ENCODE measurements at regions not wholly inside any gene's neighbourhood (a gene's known extent, or its start where the extent isn't known, plus 50 kb on each side); places are given as distances from the start of the nearest gene placed in this dataset.

DNA sequence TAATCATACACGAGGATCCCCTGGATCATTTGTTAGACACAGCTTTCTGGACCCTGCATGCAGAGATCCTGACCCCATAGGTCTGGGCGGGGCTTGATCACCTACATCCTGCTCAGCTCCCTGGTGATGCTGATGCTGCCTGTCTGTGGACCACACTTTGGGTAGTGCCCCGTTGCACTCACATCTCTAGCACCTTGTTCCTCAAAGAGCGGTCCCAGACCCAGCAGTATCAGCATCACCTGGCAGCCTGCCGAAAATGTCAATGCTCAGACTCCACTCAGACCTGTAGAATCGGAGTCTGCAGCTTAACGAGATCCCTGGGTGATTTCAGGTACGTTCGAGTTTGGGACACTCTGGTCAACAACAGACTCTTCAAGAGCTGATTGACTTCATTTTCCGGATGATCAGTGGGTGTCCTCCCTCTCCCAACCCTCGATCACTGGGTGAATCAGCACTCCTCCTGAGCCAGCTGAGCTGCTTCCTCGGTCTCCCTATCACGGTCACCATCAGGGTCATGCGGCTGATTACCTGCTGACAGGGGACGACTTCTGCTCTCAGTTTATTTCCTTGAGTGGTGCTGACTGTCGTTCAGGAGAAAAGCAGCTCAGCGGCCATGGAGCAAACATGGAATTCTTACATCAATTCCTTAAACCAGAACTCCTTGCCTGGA is 150.6 kb upstream of the RAB12 start:
- ATAC-seq (no peak), DNase-seq (no peak)
- intact Hi-C loops (cut with DNase I, micrococcal nuclease), result no loop called here

DNA sequence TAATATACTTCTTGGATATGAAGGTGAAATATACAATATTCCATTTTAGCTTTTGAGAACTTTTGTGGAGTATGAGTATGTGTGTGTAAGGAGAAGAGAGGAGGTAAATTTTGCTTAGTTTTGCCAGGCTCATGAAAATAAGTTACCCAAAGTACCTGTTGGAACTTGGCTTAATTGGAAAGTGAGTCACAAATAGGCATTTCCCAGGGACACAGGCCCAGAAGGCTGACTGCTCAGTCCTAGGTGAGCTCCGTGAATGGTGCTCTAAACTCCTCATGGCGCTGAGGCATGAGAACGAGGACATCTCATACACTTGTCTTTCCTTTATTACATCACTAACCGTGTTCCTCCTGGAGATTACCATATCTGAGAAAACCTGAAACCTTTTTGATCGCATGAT is 148.5 kb upstream of the RAB12 start:
- intact Hi-C loops (cut with DNase I, micrococcal nuclease), result no loop called here
- DNase-seq (no peak), ATAC-seq (no peak)

DNA sequence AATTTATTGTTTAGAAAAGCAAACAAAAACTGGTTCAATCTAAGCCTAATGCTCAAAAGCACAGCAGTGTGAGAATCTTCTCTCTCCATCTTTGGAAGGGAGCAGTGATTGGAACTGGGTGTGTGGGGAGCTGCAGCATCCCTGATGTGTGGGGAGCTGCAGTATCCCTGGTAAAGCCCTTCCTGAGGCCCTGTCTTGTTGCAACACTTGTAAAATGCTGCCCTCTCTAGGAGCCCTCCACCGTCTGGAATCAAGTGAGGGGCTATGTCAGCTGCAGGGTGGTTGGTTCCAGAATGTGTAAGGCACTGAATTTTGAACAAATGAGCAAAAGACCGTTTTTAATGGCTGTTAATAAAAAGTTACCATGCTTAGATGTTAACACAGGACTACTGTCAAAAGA is 147.7 kb upstream of the RAB12 start:
- intact Hi-C loops (cut with DNase I, micrococcal nuclease), result no loop called here
- DNase-seq, result no peak
- no peak for ATAC-seq

DNA sequence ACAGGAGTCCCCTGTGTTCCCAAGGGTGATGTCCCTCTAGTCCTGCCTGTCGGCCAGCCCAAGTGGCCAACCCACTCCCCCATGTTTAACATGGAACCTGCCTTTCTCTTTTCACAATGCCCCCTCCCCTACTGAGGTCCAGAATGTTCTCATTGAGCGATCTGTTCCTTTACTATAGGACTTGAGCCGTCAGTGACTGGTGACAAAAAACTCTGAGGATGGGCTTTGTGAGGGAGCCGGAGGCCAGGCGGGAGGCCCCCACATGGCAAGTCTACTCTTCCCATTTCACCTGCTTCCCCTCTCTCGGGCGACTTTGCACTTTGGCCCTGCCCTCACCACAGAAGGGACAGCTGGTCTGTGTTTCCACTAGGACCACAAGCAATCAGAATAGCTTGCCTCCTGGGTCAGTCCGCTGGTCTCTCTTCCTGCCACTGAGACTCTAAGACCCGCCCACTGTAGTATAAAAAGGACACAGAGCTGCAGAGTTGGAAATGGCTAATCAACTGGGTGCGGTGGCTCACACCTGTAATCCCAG is 146.5 kb upstream of the RAB12 start:
- intact Hi-C loops (cut with DNase I, micrococcal nuclease), result no loop called here
- DNase-seq (no peak), ATAC-seq (no peak)

DNA sequence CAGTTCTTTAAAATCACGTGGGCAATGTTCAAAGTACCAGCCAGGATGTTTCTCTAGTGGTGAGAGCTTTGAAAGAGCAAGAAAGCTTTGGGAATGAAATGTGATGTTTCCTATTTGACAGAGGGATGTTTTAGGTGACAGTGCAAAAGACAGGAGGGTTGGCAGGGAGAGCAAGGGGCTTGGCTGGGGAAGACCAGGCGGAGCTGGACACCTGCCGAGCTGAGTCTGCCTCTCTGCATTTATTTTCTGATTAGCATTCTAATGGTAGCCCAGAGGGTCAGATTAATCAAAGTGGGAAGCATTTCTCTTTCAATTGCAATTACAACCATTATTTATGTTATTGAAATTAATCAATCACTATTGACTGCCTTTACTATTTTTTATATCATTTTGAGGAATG is 145.4 kb upstream of the RAB12 start:
- ATAC-seq, result no peak
- intact Hi-C loops (cut with DNase I, micrococcal nuclease), result no loop called here
- DNase-seq, result no peak

DNA sequence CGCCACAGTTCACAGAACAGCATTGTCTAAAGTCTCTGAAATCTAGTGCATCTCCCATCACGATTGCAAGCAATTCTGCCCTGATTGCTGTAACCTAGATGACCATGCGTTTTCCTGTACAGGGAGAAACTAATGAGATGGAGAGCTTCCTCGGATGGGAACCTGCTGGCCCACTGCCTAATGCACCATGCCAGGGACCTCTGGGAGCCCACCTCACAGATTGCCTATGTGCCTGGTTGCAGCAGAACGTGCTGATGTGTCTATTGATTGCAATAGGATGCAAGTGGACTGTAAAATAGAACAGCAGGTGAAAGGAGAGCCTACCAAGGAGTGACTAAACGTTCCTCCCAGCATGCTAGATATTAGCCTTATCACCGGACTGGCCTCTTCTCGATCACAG is 141.0 kb upstream of the RAB12 start:
- intact Hi-C loops (cut with DNase I, micrococcal nuclease), result no loop called here
- ATAC-seq, result no peak
- no peak for DNase-seq

DNA sequence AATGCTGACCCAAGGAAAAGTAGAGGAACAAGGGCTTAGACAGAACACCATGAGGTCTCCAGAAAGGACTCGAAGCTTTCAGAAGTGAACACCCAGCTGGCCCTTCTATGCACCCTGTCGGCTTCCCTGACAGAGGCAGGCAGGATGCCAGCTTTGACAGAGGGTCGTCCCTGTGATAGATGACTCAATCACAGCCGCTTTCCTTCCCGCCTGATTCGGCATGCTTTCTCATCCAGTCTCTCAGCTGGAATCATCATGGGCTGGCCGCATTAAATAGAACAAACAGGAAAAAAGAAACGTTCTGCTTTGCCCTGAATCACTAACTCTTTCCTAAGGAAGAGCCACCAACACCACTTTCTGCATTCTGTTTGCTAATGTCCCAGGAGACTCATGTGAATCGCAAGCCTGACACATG is 140.3 kb upstream of the RAB12 start:
- no peak for DNase-seq
- intact Hi-C loops (cut with DNase I, micrococcal nuclease), result no loop called here
- no peak for ATAC-seq

DNA sequence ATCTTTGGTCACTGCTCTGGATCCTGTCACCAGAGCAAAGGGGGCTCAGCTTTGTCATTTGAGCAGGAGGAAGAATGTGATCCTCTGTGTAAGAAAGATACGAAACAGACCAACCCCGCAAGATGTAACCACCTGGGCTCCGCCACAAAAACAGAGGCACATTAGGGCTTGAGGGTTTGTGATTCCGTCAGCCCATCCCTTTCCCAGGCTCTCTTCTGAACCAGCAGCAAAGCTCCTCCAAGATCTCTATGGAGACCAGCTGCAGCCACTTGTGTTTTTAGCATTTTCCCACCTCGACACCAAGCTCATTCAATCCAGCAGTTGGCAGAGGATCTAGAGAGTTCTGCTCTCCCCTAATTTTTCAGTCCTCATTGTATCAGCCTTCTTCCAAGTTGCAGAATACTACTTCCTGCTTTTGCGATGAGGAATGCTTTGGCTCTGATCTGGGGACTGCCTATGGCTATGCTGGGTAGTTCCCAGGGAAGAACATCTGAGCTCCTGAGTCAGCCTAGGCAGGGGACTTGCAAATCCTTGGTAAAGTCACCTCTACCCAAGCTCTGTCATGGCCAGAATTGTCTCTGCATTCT is 139.6 kb upstream of the RAB12 start:
- intact Hi-C loops (cut with DNase I, micrococcal nuclease), result no loop called here
- ATAC-seq (no peak), DNase-seq (no peak)

DNA sequence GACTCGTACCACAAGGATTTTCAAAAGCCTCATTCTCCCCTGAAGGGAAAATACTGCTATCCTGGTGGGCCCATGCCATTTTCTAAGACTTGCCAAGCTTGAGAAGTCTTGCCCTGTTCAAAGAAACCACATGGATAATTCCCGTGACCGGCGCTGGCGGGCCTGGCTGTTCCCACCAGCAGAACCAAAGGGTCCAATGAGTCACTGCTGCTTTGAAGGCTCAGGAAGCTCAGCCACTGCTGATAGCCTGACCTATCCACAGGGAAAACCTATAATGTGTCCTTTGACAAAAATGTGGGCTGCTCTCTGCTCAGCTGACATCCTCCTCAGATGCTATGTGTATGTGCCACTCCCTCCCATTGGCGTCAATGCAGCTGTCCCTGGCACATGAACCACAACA is 137.9 kb upstream of the RAB12 start:
- DNase-seq (no peak), ATAC-seq (no peak)
- intact Hi-C loops (cut with DNase I, micrococcal nuclease), result no loop called here

DNA sequence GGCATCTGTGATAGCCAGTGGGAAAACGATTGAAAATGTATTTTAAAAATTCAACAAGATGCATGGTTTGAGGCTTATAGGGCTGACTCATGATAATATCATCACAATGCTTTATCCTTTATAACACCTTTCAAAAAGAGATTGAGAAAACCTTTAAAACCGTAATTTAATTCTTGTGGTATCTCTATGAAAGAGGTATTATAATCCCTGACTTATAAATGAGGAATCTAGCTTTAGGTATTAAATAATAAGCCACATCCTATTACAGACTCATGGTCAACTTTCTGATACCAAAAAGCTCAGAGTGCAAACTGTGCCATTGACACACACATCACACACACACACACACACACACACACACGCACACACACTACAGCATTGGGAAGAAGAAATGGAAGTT is 134.6 kb upstream of the RAB12 start:
- DNase-seq (no peak), ATAC-seq (no peak)

DNA sequence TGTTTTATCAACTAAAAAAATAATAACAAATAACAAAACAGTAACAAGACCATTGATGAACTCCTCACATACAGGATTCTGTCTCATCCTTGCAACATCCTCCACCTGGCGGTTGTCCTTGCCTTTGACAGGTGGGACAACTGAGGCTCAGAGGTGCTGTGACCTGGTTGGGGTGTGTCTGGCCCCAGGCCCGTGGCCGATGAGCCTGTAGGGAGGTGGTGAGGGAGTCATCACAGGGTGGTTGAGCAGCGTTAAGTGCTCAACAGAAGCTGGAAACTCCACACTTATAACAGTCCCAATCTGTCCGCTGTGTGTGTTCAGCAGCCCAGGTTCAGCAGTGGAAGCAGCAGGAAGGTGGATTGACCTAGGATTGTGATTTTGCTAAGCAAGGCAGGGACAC is 131.6 kb upstream of the RAB12 start:
- ATAC-seq (no peak), DNase-seq (no peak)
- intact Hi-C loops (cut with DNase I, micrococcal nuclease), result no loop called here

More for the DNA sequence above, 134.6 kb upstream of the RAB12 start:
- intact Hi-C loops (cut with DNase I, micrococcal nuclease), result no loop called here

DNA sequence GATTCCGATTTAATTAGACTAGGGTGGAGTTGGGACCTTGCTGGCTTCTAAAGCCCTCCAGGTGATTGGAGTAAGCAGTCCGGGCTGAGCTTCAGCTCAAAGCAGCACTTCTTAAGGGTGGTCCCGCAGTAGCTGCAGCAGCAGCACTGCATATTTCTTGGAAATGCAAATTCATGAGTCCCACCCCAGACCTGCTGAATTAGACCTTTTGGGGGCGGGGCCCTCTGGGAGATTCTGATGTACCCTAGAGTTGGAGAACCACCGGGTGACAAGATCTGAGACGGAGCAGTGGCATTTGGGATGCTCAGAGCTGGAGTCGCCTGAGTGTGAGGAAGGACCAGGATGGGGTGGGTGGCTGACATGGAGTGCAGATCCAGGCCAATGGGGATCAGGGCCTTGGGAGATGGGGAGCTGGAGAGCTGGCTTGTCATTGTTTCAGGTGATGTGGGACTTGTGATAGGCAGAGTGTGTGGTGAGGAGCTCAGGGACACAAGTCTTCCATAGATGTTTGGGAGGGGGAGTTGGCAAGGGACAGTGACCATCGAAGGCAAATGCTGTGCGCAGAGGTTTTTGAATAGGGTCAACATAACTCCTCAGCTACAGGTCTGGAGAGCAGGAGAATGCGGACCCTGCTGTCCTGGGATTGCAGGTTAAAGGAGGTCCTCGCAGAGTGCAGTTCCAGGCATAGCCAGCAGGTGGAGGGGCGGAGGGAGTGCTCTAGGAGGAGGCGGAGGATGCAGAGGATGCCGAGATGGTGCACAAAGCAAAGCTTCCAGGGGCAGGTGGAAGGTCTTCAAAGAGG is 130.9 kb upstream of the RAB12 start:
- peak in 1 of 2 donors; percentile 60 for DNase-seq
- peak; percentile 66 for ATAC-seq
- intact Hi-C loops (cut with DNase I, micrococcal nuclease), result no loop called here

DNA sequence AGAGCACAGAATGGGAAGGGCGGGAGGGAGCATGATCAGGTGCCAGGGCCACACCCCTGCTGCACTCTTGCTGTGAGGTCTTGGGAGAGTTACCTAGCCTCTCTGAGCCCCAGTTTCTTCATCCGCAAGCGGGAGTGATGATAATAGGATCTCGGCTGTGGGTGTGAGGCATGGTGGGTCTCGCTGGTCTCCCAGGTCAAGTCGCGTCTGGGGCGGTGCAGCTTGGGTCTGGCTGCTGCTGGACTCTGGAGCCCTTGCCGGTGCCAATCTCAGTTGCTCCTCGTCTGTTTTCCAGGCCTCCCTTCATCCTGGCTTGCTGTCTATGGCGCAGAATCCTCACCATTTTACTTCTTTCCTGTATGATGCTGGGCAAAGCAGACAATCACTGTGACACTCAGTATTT is 130.3 kb upstream of the RAB12 start:
- intact Hi-C loops (cut with DNase I, micrococcal nuclease), result no loop called here
- no peak for DNase-seq
- ATAC-seq, result no peak

DNA sequence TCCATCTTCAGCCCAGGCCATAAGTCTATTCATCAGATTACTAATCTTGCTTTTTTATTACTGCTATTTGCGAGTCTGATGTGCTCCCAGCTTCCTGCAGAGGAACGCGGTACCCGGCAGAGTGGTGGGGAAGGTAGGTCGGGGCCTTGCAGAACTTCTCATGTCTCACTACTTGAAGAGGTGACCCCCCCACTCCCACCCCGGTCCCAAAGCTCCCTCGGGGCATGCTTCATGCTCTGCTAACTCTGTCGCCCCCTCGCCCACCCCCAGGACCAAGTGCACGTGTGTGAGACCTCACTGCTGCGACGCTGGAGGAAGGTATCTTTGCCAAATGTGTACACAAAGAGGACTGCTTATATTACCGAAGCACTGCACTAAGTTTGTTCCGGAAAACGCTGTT is 129.4 kb upstream of the RAB12 start:
- intact Hi-C loops (cut with DNase I, micrococcal nuclease), result no loop called here
- ATAC-seq, result no peak
- DNase-seq, result no peak

DNA sequence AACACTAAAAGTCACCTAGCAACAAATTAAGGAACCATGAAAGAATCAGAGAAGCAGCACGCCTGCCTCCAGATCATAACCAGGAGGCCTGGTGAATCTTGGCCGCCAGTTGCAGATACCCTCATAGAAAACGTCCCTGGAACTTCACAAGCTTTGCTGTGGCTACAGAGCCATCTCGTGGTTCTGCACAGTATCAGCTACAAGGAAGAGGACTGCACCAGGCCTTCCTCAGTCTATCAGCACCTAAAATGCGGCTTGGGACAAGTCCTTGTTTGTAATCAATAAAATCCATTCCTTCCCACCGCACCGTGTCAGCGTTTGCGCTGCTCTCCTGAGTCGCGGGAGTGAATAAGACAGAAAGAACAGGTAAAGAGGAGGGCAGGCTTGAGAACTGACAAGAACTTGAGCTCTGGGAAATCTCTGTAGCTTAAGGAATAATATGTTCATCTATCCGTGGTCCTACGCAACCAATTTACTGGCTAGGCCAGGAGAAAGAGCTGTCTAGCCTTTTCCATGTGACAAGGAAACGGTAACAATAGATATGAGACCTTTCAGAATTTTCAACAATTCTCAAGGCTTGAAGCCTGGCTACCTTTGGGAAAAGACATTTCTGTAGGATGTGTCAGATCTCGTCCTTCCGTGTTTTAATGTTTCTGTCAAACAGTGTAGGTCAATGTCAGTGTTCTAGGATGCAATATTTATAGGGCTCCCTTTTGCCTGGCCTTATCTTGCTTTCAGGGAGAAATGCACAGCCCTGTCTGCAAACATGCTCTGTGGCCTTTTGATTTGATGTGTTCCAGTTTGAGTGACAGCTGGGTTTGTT is 128.5 kb upstream of the RAB12 start:
- intact Hi-C loops (cut with DNase I, micrococcal nuclease), result no loop called here
- ATAC-seq (no peak), DNase-seq (no peak)

DNA sequence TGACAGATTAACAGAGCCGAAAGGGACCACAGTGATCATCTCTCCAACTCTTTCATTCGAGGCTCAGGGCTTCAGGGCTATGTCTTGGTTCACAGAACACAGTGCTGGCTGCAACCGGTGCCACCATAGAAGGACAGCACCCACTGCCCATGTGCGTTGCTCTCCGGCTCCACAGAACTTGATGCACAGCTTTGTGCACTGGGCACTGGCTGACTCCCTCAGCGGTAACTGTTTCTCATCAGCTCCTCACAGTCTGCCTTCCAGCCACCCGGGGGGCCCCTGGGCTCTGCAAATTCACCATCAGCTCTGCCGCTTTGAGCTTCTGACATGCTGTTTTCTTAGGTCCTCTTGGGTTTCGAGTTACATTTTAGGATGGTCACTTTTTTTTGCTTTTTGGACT is 124.3 kb upstream of the RAB12 start:
- no peak for ATAC-seq
- DNase-seq, result no peak
- intact Hi-C loops (cut with DNase I, micrococcal nuclease), result no loop called here

DNA sequence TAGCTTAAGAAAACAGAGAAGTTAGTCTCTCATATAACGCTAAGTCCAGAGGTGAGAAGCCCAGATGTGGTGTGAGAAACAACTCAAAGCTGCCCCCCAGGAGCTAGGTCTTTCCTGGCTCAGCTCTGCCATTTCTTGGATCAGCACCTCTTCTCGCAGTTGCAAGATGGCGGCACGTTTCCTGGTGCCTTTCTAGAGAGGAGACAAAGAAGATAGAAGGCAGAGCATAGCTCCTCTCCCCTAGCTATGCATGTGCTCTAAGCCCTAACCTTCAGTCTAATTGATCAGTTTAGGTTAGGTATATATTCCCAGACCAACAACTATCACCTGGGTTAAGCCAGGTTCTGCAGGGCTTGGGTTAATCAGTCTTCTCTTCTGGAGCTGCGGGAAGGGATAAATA is 119.5 kb upstream of the RAB12 start:
- no peak for ATAC-seq
- intact Hi-C loops (cut with DNase I, micrococcal nuclease), result no loop called here
- no peak for DNase-seq

DNA sequence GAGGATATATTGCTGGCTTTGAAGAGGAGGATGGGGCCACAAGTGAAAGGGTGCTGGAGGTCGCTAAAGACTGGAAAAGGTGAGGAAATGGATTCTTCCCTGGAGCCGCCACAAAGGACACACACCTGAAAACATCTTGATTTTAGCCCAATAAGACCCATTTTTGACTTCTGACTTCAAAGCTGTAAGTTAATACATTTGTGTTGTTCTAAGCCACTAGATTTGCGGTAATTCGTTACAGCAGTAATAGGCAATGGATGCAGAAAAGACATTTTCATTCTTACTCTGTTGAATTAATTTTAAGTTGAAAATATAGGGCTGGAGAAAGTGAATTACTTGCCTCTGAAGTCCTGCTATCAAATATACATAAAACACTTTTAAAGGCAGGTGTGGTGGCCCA is 117.7 kb upstream of the RAB12 start:
- DNase-seq (no peak), ATAC-seq (no peak)
- intact Hi-C loops (cut with DNase I, micrococcal nuclease), result no loop called here

DNA sequence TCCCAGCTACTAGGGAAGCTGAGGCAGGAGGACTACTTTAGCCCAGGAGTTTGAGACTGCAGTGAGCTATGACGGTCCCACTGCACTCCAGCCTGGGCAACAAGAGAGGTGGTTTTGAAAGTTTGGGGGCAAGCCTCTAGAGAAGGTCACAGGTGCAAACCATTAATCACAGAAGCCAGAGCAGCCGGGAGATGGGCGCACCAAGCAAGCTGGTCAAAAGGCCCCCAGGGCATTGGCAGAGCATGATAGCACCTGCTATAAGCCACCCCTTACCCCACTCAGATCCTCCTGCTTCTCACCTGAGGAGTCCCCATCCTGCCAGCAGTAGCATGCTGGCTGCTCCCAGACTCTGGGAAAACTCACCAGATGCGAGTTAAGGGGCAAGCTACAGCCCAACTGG is 116.1 kb upstream of the RAB12 start:
- no peak for ATAC-seq
- DNase-seq, result no peak

More for the DNA sequence above, 116.1 kb upstream of the RAB12 start:
- intact Hi-C loops (cut with DNase I, micrococcal nuclease), result no loop called here

Measured in left colon (tissue), 2 donors.